SU-DHL-6 (cell line): ENCODE measurements at regions not wholly inside any gene's neighbourhood (a gene's known extent, or its start where the extent isn't known, plus 50 kb on each side); places are given as distances from the start of the nearest gene placed in this dataset.

Experiments
- H2AFZ ChIP-seq: fragments of 200-600 bp; sonication (generic); 2 replicates; pipeline ENCODE4 v1.6.1; 2014; ENCODE audit warnings: low read depth, mild to moderate bottlenecking, moderate library complexity, mixed read lengths, antibody characterized with exemption, low read length; ENCODE audit not compliant: severe bottlenecking
- H3F3A ChIP-seq: fragments of 200-600 bp; shearing (Covaris generic); 2 replicates; pipeline ENCODE4 v1.6.0; 2016; ENCODE audit warnings: antibody characterized with exemption, mild to moderate bottlenecking; ENCODE audit not compliant: insufficient read depth
- H3K27ac ChIP-seq: fragments of 200-600 bp; sonication (generic); 2 replicates; pipeline ENCODE4 v1.5.1; 2016; ENCODE audit warnings: low read depth, mild to moderate bottlenecking, low read length, moderate library complexity, mixed read lengths
- H3K27me3 ChIP-seq: fragments of 200-600 bp; sonication (generic), shearing (Covaris generic); 2 replicates; pipeline ENCODE4 v1.6.0; 2014; ENCODE audit warnings: mild to moderate bottlenecking, low read length
- H3K36me3 ChIP-seq: fragments of 200-600 bp; sonication (generic); 2 replicates; pipeline ENCODE4 v1.6.1; 2014; ENCODE audit warnings: mild to moderate bottlenecking, low read length, mixed read lengths
- H3K4me2 ChIP-seq: fragments of 300-600, 200-600 bp; shearing (Covaris generic), sonication (generic); 2 replicates; pipeline ENCODE4 v1.6.0; 2014; ENCODE audit warnings: low read length, low read depth, mild to moderate bottlenecking; ENCODE audit not compliant: poor library complexity, severe bottlenecking
- H3K4me3 ChIP-seq: fragments of 200-600 bp; sonication (generic); 2 replicates; pipeline ENCODE4 v1.5.1; 2014; ENCODE audit warnings: antibody characterized with exemption, low read length, mild to moderate bottlenecking, mixed read lengths; ENCODE audit not compliant: insufficient read depth, poor library complexity, severe bottlenecking
- H3K79me2 ChIP-seq: fragments of 200-600 bp; sonication (generic); 2 replicates; pipeline ENCODE4 v1.6.1; 2014; ENCODE audit warnings: mild to moderate bottlenecking, low read length, moderate library complexity; ENCODE audit not compliant: insufficient read depth
- H3K9ac ChIP-seq: fragments of 200-600 bp; sonication (generic); 2 replicates; pipeline ENCODE4 v1.7.0; 2014; ENCODE audit warnings: mild to moderate bottlenecking, low read length
- H3K9me2 ChIP-seq: fragments of 200-600 bp; sonication (generic); replicated peaks from 2 replicates; pipeline ENCODE4 v1.6.1; 2014; ENCODE audit warnings: low read length; ENCODE audit not compliant: insufficient read depth
- H3K9me3 ChIP-seq: fragments of 200-600 bp; sonication (generic); 2 replicates; pipeline ENCODE4 v1.6.1; 2014; ENCODE audit warnings: low read length, mixed read lengths; ENCODE audit not compliant: insufficient read depth
- H4K20me1 ChIP-seq: fragments of 200-600 bp; sonication (generic); 2 replicates; pipeline ENCODE4 v1.6.1; 2014; ENCODE audit warnings: low read depth, mild to moderate bottlenecking, antibody characterized with exemption, low read length, moderate library complexity, mixed read lengths
- CTCF ChIP-seq: fragments of 200-600 bp; sonication (generic); IDR thresholded peaks from one replicate; pipeline ENCODE4 v1.5.1; 2017; ENCODE audit warnings: antibody characterized with exemption, mild to moderate bottlenecking, low read length, moderate library complexity; ENCODE audit not compliant: insufficient read depth, poor library complexity, severe bottlenecking
- EZH2phosphoT487 ChIP-seq: fragments of 200-600 bp; sonication (generic), shearing (Covaris generic); conservative IDR thresholded peaks from 2 replicates; pipeline ENCODE4 v1.6.1; 2018; ENCODE audit warnings: mild to moderate bottlenecking, antibody characterized with exemption, low read length, moderate library complexity, mixed read lengths

- TF ChIP-seq EZH2phosphoT487: no peak
- TF ChIP-seq CTCF: no peak
- Histone ChIP-seq H4K20me1 (no peaks in the 10 kb centered on the region), H3K4me2 (no peak overlapping the region), H3K9me2 (no peaks in the 10 kb centered on the region; the same call in 1 of the 2 replicates), H3K27me3 (no peaks in the 10 kb centered on the region), H2AFZ (no peak overlapping the region), H3K4me3 (no peak overlapping the region), H3K79me2 (no peaks in the 10 kb centered on the region), H3K36me3 (no peaks in the 10 kb centered on the region), H3K27ac (no peak overlapping the region), H3F3A (no peaks in the 10 kb centered on the region), H3K9me3 (no peaks in the 10 kb centered on the region), H3K9ac (no peak overlapping the region)
Observed at GRCh38 chr4:14652522-14652921, 349.8 kb upstream of the CPEB2 start.

GRCh38 chr4:14653338-14653737, 348.9 kb upstream of the CPEB2 start:
- Histone ChIP-seq H4K20me1 (no peaks in the 10 kb centered on the region), H3F3A (no peaks in the 10 kb centered on the region), H3K9me2 (no peaks in the 10 kb centered on the region; the same call in 1 of the 2 replicates), H3K27ac (no peak overlapping the region), H3K27me3 (no peaks in the 10 kb centered on the region), H3K36me3 (no peaks in the 10 kb centered on the region), H3K4me2 (no peak overlapping the region), H3K79me2 (no peaks in the 10 kb centered on the region), H2AFZ (no peak overlapping the region), H3K9me3 (no peaks in the 10 kb centered on the region), H3K9ac (no peak overlapping the region), H3K4me3 (no peak overlapping the region)
- TF ChIP-seq CTCF (no peak), EZH2phosphoT487 (no peak)

GRCh38 chr4:14659286-14659685, 343.0 kb upstream of the CPEB2 start:
- Histone ChIP-seq H3K27ac (no peak overlapping the region), H3K4me2 (no peak overlapping the region), H3K4me3 (no peak overlapping the region), H3K9me3 (no peaks in the 10 kb centered on the region), H2AFZ (no peak overlapping the region), H3K9me2 (no peaks in the 10 kb centered on the region; the same call in 1 of the 2 replicates), H3K79me2 (no peaks in the 10 kb centered on the region), H4K20me1 (no peaks in the 10 kb centered on the region), H3K36me3 (no peaks in the 10 kb centered on the region), H3K9ac (no peak overlapping the region), H3K27me3 (no peaks in the 10 kb centered on the region), H3F3A (no peaks in the 10 kb centered on the region)
- TF ChIP-seq CTCF: no peak
- TF ChIP-seq EZH2phosphoT487: no peak
